IMR-90 (cell line): ENCODE measurements at regions not wholly inside any gene's neighbourhood (a gene's known extent, or its start where the extent isn't known, plus 50 kb on each side); places are given as distances from the start of the nearest gene placed in this dataset.

Experiments
- ATAC-seq: fragments of 200-7000 bp; cut with Tn5 transposase; 2 replicates; pipeline ENCODE4 v1.9.1; 2020; ENCODE audit warnings: low read depth, mild to moderate bottlenecking, moderate library complexity
- BruUV-seq: library from RNA; stranded (reverse); fragments of 400-500 nt; replicated peaks from 2 replicates; lab custom pipeline; 2021; lab: Mats Ljungman, UMichigan
- CTCF ChIA-PET: fragments of 300-600 bp; formaldehyde crosslinking; extraction: SDS; loops from one replicate; lab custom pipeline; 2021; ENCODE audit warnings: antibody characterized with exemption; lab: Yijun Ruan, JAX
- POLR2A ChIA-PET: fragments of 300-600 bp; sonication (Branson Sonifier 250); formaldehyde crosslinking; loops from one replicate; lab custom pipeline; 2022; ENCODE audit warnings: antibody characterized with exemption; ENCODE audit not compliant: unreplicated experiment; lab: Charles Lee
- DNase-seq: peaks from one replicate; pipeline ENCODE4 v3.0.0; 2013
- H2AFZ ChIP-seq: replicated peaks from 2 replicates; pipeline ENCODE3; 2013; ENCODE audit warnings: low read length, mild to moderate bottlenecking; ENCODE audit not compliant: poor library complexity
- H2AK5ac ChIP-seq: 2 replicates; pipeline ENCODE4 v1.6.1; 2013; ENCODE audit warnings: low read depth, low read length, inconsistent platforms
- H2AK9ac ChIP-seq: replicated peaks from 2 replicates; pipeline ENCODE3; 2013; ENCODE audit warnings: mild to moderate bottlenecking, low read depth, low read length, moderate library complexity; ENCODE audit not compliant: poor library complexity
- H2BK120ac ChIP-seq: 2 replicates; pipeline ENCODE4 v1.6.1; 2013; ENCODE audit warnings: low read depth, low read length, inconsistent platforms
- H2BK15ac ChIP-seq: 3 replicates; pipeline ENCODE4 v1.6.1; 2013; ENCODE audit warnings: low read depth, low read length, inconsistent platforms
- H2BK20ac ChIP-seq: 2 replicates; pipeline ENCODE4 v1.6.1; 2013; ENCODE audit warnings: low read depth, mild to moderate bottlenecking, inconsistent platforms, low read length, moderate library complexity
- H2BK5ac ChIP-seq: 2 replicates; pipeline ENCODE4 v1.6.1; 2013; ENCODE audit warnings: mild to moderate bottlenecking, low read depth, low read length, inconsistent platforms; ENCODE audit not compliant: poor library complexity, severe bottlenecking
- H3K14ac ChIP-seq: replicated peaks from 2 replicates; pipeline ENCODE4 v1.6.1; 2013; ENCODE audit warnings: low read depth, low read length, inconsistent platforms
- H3K18ac ChIP-seq: 2 replicates; pipeline ENCODE4 v1.6.1; 2013; ENCODE audit warnings: low read depth, low read length, control low read depth
- H3K23ac ChIP-seq: 2 replicates; pipeline ENCODE4 v1.6.1; 2013; ENCODE audit warnings: low read depth, low read length, inconsistent platforms
- H3K27ac ChIP-seq: 2 replicates; pipeline ENCODE4 v1.5.1; 2013; ENCODE audit warnings: mild to moderate bottlenecking, control low read depth, low read length; ENCODE audit not compliant: insufficient read depth
- H3K27me3 ChIP-seq: 2 replicates; pipeline ENCODE4 v1.6.1; 2013; ENCODE audit warnings: low read length; ENCODE audit not compliant: control insufficient read depth, insufficient read depth
- H3K36me3 ChIP-seq: 2 replicates; pipeline ENCODE4 v1.6.1; 2013; ENCODE audit warnings: low read length, mixed read lengths; ENCODE audit not compliant: control insufficient read depth, insufficient read depth
- H3K4ac ChIP-seq: 2 replicates; pipeline ENCODE4 v1.6.1; 2013; ENCODE audit warnings: low read depth, low read length, inconsistent platforms
- H3K4me1 ChIP-seq: 2 replicates; pipeline ENCODE4 v1.6.1; 2013; ENCODE audit warnings: low read length, mixed read lengths; ENCODE audit not compliant: control insufficient read depth, insufficient read depth
- H3K4me2 ChIP-seq: 2 replicates; pipeline ENCODE4 v1.6.1; 2013; ENCODE audit warnings: low read depth, mild to moderate bottlenecking, control low read depth, low read length, moderate library complexity
- H3K4me3 ChIP-seq: 2 replicates; pipeline ENCODE4 v1.5.1; 2013; ENCODE audit warnings: low read depth, mild to moderate bottlenecking, control low read depth, low read length, moderate library complexity; ENCODE audit not compliant: insufficient read depth
- H3K56ac ChIP-seq: 2 replicates; pipeline ENCODE4 v1.6.1; 2013; ENCODE audit warnings: low read length, inconsistent platforms; ENCODE audit not compliant: insufficient read depth; ENCODE audit errors: extremely low read depth
- H3K79me1 ChIP-seq, 2 experiments: 2 replicates each; pipeline ENCODE4 v1.6.1; 2013; ENCODE audit warnings: low read length in 2 of 2, inconsistent platforms in 1 of 2, low read depth in 1 of 2
- H3K9ac ChIP-seq: 2 replicates; pipeline ENCODE4 v1.6.1; 2013; ENCODE audit warnings: low read depth, low read length, control low read depth
- H3K9me1 ChIP-seq: 2 replicates; pipeline ENCODE4 v1.6.1; 2013; ENCODE audit warnings: low read length, inconsistent platforms; ENCODE audit not compliant: insufficient read depth
- H3K9me3 ChIP-seq: 2 replicates; pipeline ENCODE4 v1.6.1; 2013; ENCODE audit warnings: low read length; ENCODE audit not compliant: control insufficient read depth, insufficient read depth
- H4K20me1 ChIP-seq: 2 replicates; pipeline ENCODE4 v1.6.1; 2013; ENCODE audit warnings: low read length, inconsistent platforms; ENCODE audit not compliant: insufficient read depth
- H4K5ac ChIP-seq: 2 replicates; pipeline ENCODE4 v1.6.1; 2013; ENCODE audit warnings: mild to moderate bottlenecking, low read depth, low read length, control low read depth
- H4K8ac ChIP-seq, 2 experiments: 2 replicates each; pipeline ENCODE4 v1.6.1; 2013; ENCODE audit warnings: low read depth in 2 of 2, low read length in 2 of 2, control low read depth in 1 of 2, inconsistent platforms in 1 of 2
- H4K91ac ChIP-seq: 2 replicates; pipeline ENCODE4 v1.6.1; 2013; ENCODE audit warnings: low read depth, low read length, inconsistent platforms; ENCODE audit not compliant: insufficient read depth
- BHLHE40 ChIP-seq: fragments of 150-350 bp; IDR thresholded peaks from 2 replicates; pipeline ENCODE4 v1.6.1; 2016; ENCODE audit warnings: mild to moderate bottlenecking, low read depth, low read length
- CEBPB ChIP-seq: IDR thresholded peaks from 2 replicates; pipeline ENCODE4 v1.6.1; 2012; ENCODE audit warnings: low read depth, low read length, improper control_type of control experiment
- ELK1 ChIP-seq: fragments of 150-350 bp; IDR thresholded peaks from 2 replicates; pipeline ENCODE4 v1.6.1; 2016; ENCODE audit warnings: low read depth, mild to moderate bottlenecking, low read length, moderate library complexity, borderline replicate concordance
- MAZ ChIP-seq: IDR thresholded peaks from 2 replicates; pipeline ENCODE4 v1.6.1; 2012; ENCODE audit warnings: low read depth, mild to moderate bottlenecking, low read length, improper control_type of control experiment, moderate library complexity, borderline replicate concordance
- MXI1 ChIP-seq: IDR thresholded peaks from 2 replicates; pipeline ENCODE4 v1.6.1; 2012; ENCODE audit warnings: low read depth, mild to moderate bottlenecking, low read length, moderate library complexity, borderline replicate concordance
- NFE2L2 ChIP-seq: fragments of 150-350 bp; IDR thresholded peaks from 2 replicates; pipeline ENCODE4 v1.6.1; 2016; ENCODE audit warnings: low read depth, mild to moderate bottlenecking, low read length
- POLR2A ChIP-seq: IDR thresholded peaks from 2 replicates; pipeline ENCODE4 v1.6.1; 2012; ENCODE audit warnings: mild to moderate bottlenecking, low read depth, low read length
- RAD21 ChIP-seq: IDR thresholded peaks from 2 replicates; pipeline ENCODE4 v1.6.1; 2012; ENCODE audit warnings: low read length, improper control_type of control experiment
- RCOR1 ChIP-seq: IDR thresholded peaks from 2 replicates; pipeline ENCODE4 v1.6.1; 2012; ENCODE audit warnings: mild to moderate bottlenecking, low read length, improper control_type of control experiment; ENCODE audit not compliant: insufficient replicate concordance
- RFX5 ChIP-seq: IDR thresholded peaks from 2 replicates; pipeline ENCODE4 v1.8.0; 2012; ENCODE audit warnings: low read depth, mild to moderate bottlenecking, low read length, moderate library complexity
- SMC3 ChIP-seq: fragments of 150-350 bp; IDR thresholded peaks from 2 replicates; pipeline ENCODE4 v1.6.1; 2016; ENCODE audit warnings: low read depth, mild to moderate bottlenecking, antibody characterized with exemption, low read length, moderate library complexity
- WGBS, 2 experiments: methylation state at CpG; one replicate each; pipeline versions ENCODE4 v1.1.5 to v1.1.7; 2013; ENCODE audit warnings: missing lambda C conversion rate in 2 of 2; ENCODE audit not compliant: insufficient read length in 1 of 2; ENCODE audit errors: extremely low coverage in 2 of 2; 5-methylcytosine and 5-hydroxymethylcytosine counted together
- dilution Hi-C: fragments of 300-500 bp; cut with HindIII; formaldehyde crosslinking; loops from one replicate; pipeline ENCODE4 v1.14.3; 2018; ENCODE audit warnings: low sequenced_read_pairs; ENCODE audit not compliant: unreplicated experiment
- in situ Hi-C: fragments of 300-500 bp; cut with MboI; formaldehyde crosslinking; loops from 3 replicates; pipeline ENCODE4 v1.14.3; 2019; ENCODE audit warnings: low sequenced_read_pairs, inconsistent platforms, mixed read lengths
- intact Hi-C: fragments of 100-400 bp; cut with micrococcal nuclease; formaldehyde crosslinking; loops from 2 replicates; pipeline ENCODE4 v1.10.0; 2022
- TF ChIP-seq, protein P1 (sequence below): fragments of 150-350 bp; IDR thresholded peaks from 2 replicates; pipeline ENCODE4 v1.6.1; 2017; ENCODE audit warnings: mild to moderate bottlenecking, antibody characterized with exemption, low read length, low read depth
- TF ChIP-seq, protein P2 (sequence below): conservative IDR thresholded peaks from 2 replicates; pipeline ENCODE4 v1.5.1; 2012; ENCODE audit warnings: mild to moderate bottlenecking, low read depth, low read length, improper control_type of control experiment

- Histone ChIP-seq H2AK5ac (no peak overlapping the region), H3K56ac (no peak overlapping the region), H4K20me1 (no peaks in the 10 kb centered on the region), H3K79me1 (no peaks in the 10 kb centered on the region), H3K9me3 (peaks cover 22% of the 10 kb centered on the region; the same call in 1 of the 2 replicates), H3K36me3 (no peaks in the 10 kb centered on the region), H2AK9ac (no peak overlapping the region), H3K9ac (no peak overlapping the region), H3K23ac (no peak overlapping the region), H3K9me1 (no peaks in the 10 kb centered on the region), H4K91ac (no peak overlapping the region), H3K4me3 (no peak overlapping the region), H4K8ac (no peak overlapping the region), H2AFZ (no peak overlapping the region), H2BK20ac (no peak overlapping the region), H3K27me3 (no peaks in the 10 kb centered on the region), H4K5ac (no peak overlapping the region), H2BK120ac (no peak overlapping the region), H3K14ac (no peak overlapping the region), H2BK15ac (no peak overlapping the region), H3K4me1 (no peaks in the 10 kb centered on the region), H3K27ac (no peak overlapping the region), H3K18ac (no peak overlapping the region), H3K4me2 (no peak overlapping the region), H2BK5ac (no peak overlapping the region), H3K4ac (no peak overlapping the region)
- WGBS, 2 experiments = 20% methylated on average over 1 of the region's 4 CpGs; no CpG with 5 or more reads in 1 of the 2 experiments
- DNase-seq (no peak), ATAC-seq (no peak)
- in situ Hi-C loops (no loop called here), dilution Hi-C loops (no loop called here), intact Hi-C loops (no loop called here)
- no TSS peak for BruUV-seq
- TF ChIP-seq, protein P1, sequence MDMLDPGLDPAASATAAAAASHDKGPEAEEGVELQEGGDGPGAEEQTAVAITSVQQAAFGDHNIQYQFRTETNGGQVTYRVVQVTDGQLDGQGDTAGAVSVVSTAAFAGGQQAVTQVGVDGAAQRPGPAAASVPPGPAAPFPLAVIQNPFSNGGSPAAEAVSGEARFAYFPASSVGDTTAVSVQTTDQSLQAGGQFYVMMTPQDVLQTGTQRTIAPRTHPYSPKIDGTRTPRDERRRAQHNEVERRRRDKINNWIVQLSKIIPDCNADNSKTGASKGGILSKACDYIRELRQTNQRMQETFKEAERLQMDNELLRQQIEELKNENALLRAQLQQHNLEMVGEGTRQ = no peak
- TF ChIP-seq SMC3 (no peak), RAD21 (no peak), RFX5 (no peak), CEBPB (no peak), MAZ (no peak), BHLHE40 (no peak), ELK1 (no peak), MXI1 (no peak), NFE2L2 (no peak), RCOR1 (no peak), POLR2A (no peak)
- TF ChIP-seq, protein P2, sequence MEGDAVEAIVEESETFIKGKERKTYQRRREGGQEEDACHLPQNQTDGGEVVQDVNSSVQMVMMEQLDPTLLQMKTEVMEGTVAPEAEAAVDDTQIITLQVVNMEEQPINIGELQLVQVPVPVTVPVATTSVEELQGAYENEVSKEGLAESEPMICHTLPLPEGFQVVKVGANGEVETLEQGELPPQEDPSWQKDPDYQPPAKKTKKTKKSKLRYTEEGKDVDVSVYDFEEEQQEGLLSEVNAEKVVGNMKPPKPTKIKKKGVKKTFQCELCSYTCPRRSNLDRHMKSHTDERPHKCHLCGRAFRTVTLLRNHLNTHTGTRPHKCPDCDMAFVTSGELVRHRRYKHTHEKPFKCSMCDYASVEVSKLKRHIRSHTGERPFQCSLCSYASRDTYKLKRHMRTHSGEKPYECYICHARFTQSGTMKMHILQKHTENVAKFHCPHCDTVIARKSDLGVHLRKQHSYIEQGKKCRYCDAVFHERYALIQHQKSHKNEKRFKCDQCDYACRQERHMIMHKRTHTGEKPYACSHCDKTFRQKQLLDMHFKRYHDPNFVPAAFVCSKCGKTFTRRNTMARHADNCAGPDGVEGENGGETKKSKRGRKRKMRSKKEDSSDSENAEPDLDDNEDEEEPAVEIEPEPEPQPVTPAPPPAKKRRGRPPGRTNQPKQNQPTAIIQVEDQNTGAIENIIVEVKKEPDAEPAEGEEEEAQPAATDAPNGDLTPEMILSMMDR = no peak
- ChIA-PET CTCF (no interaction called here), POLR2A (no interaction called here)
These were observed 1012.4 kb downstream of the KCNJ18 start for GRCh38 chr17:22704674-22705073.
